Calu3 (cell line): ENCODE measurements at regions not wholly inside any gene's neighbourhood (a gene's known extent, or its start where the extent isn't known, plus 50 kb on each side); places are given as distances from the start of the nearest gene placed in this dataset.

Experiments
- BruUV-seq: library from RNA; stranded (reverse); fragments of 400-500 nt; replicated peaks from 2 replicates; lab custom pipeline; 2021; lab: Mats Ljungman, UMichigan
- CTCF ChIA-PET: fragments of 300-600 bp; sonication (Branson Sonifier 250); formaldehyde crosslinking; loops from one replicate; lab custom pipeline; 2022; ENCODE audit warnings: antibody characterized with exemption; lab: Charles Lee
- DNase-seq: peaks from one replicate; pipeline ENCODE4 v3.0.0; 2022
- H3K27ac Mint-ChIP-seq: one replicate; pipeline ENCODE4 v1.8.0; 2022; ENCODE audit warnings: mixed read lengths; ENCODE audit not compliant: unreplicated experiment
- H3K27me3 Mint-ChIP-seq: one replicate; pipeline ENCODE4 v1.8.0; 2022; ENCODE audit warnings: mixed read lengths; ENCODE audit not compliant: unreplicated experiment
- H3K36me3 Mint-ChIP-seq: one replicate; pipeline ENCODE4 v1.8.0; 2022; ENCODE audit warnings: mild to moderate bottlenecking, moderate library complexity, mixed read lengths; ENCODE audit not compliant: insufficient read depth, unreplicated experiment
- H3K4me1 Mint-ChIP-seq: one replicate; pipeline ENCODE4 v1.8.0; 2022; ENCODE audit warnings: mild to moderate bottlenecking, low read depth, mixed read lengths; ENCODE audit not compliant: unreplicated experiment
- H3K4me3 Mint-ChIP-seq: one replicate; pipeline ENCODE4 v1.8.0; 2022; ENCODE audit warnings: mild to moderate bottlenecking, low read depth, moderate library complexity, mixed read lengths; ENCODE audit not compliant: unreplicated experiment
- H3K9me3 Mint-ChIP-seq: one replicate; pipeline ENCODE4 v1.8.0; 2022; ENCODE audit warnings: low read depth, mixed read lengths; ENCODE audit not compliant: unreplicated experiment
- intact Hi-C: fragments of 100-400 bp; cut with micrococcal nuclease; formaldehyde crosslinking; loops from one replicate; pipeline ENCODE4 v1.10.0; 2022; ENCODE audit not compliant: unreplicated experiment
- TF ChIP-seq, protein P1 (sequence below): fragments of 200-600 bp; IDR thresholded peaks from one replicate; pipeline ENCODE4 v1.8.0; 2022; ENCODE audit warnings: antibody characterized with exemption; ENCODE audit not compliant: unreplicated experiment

GRCh38 chr9:85453850-85454249, 287.9 kb downstream of the AGTPBP1 start:
- intact Hi-C loops = no loop called here
- no peak for DNase-seq
- Mint-ChIP-seq H3K27ac (no peak overlapping the region), H3K36me3 (no peaks in the 10 kb centered on the region), H3K27me3 (peaks cover 30% of the 10 kb centered on the region), H3K4me3 (no peak overlapping the region), H3K4me1 (no peaks in the 10 kb centered on the region), H3K9me3 (no peaks in the 10 kb centered on the region)
- CTCF ChIA-PET = no interaction called here
- no TSS peak for BruUV-seq
- TF ChIP-seq, protein P1, sequence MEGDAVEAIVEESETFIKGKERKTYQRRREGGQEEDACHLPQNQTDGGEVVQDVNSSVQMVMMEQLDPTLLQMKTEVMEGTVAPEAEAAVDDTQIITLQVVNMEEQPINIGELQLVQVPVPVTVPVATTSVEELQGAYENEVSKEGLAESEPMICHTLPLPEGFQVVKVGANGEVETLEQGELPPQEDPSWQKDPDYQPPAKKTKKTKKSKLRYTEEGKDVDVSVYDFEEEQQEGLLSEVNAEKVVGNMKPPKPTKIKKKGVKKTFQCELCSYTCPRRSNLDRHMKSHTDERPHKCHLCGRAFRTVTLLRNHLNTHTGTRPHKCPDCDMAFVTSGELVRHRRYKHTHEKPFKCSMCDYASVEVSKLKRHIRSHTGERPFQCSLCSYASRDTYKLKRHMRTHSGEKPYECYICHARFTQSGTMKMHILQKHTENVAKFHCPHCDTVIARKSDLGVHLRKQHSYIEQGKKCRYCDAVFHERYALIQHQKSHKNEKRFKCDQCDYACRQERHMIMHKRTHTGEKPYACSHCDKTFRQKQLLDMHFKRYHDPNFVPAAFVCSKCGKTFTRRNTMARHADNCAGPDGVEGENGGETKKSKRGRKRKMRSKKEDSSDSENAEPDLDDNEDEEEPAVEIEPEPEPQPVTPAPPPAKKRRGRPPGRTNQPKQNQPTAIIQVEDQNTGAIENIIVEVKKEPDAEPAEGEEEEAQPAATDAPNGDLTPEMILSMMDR = no peak

- Mint-ChIP-seq H3K4me1 (no peaks in the 10 kb centered on the region), H3K4me3 (no peak overlapping the region), H3K27me3 (peaks cover 30% of the 10 kb centered on the region), H3K9me3 (no peaks in the 10 kb centered on the region), H3K27ac (no peak overlapping the region), H3K36me3 (no peaks in the 10 kb centered on the region)
- DNase-seq = no peak
- intact Hi-C loops = no loop called here
- TF ChIP-seq, protein P1 = no peak
- CTCF ChIA-PET = interaction anchor here (0.7 kb wide), 1 partner anchor 15 kb away, joined by 4 read pairs; no protein-coding TSS in a partner anchor
- BruUV-seq = no TSS peak
These were observed 288.9 kb downstream of the AGTPBP1 start for GRCh38 chr9:85452841-85453240.

- TF ChIP-seq, protein P1 = no peak
- BruUV-seq = no TSS peak
- no peaks in the 10 kb centered on the region for H3K4me1 Mint-ChIP-seq
- H3K4me3 Mint-ChIP-seq = no peak overlapping the region
- no peak for DNase-seq
- H3K27me3 Mint-ChIP-seq = peaks cover 30% of the 10 kb centered on the region
- H3K9me3 Mint-ChIP-seq = no peaks in the 10 kb centered on the region
- no peak overlapping the region for H3K27ac Mint-ChIP-seq
- CTCF ChIA-PET = no interaction called here
- intact Hi-C loops = no loop called here
- H3K36me3 Mint-ChIP-seq = no peaks in the 10 kb centered on the region
These were observed 290.1 kb downstream of the AGTPBP1 start for GRCh38 chr9:85451680-85452079.

DNA sequence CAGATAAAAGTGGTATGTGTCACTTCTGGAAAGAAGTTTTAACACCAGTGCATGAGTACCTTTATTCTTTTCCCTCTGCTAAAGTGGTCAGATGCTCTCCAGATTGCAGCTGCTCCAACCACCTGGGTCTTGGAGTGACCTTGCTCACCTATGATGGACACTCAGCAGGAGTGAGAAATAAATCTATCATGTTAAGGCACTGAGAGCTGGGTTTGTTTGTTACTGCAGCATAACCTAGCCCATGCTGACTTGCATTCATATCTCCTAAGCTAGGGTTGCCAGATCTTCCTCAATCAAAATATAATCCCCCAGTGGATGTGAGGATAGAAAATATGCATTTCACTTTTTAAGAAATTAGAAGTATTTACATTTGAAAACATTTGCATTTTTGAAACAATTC, 295.9 kb downstream of the AGTPBP1 start:
- Mint-ChIP-seq H3K27me3 (peaks cover 33% of the 10 kb centered on the region), H3K27ac (no peak overlapping the region), H3K9me3 (no peaks in the 10 kb centered on the region), H3K36me3 (no peaks in the 10 kb centered on the region), H3K4me3 (no peak overlapping the region), H3K4me1 (no peaks in the 10 kb centered on the region)
- CTCF ChIA-PET = no interaction called here
- intact Hi-C loops = no loop called here
- no TSS peak for BruUV-seq
- TF ChIP-seq, protein P1 = no peak
- DNase-seq = no peak
